ENCODE measurements at regions not wholly inside any gene's neighbourhood (a gene's known extent, or its start where the extent isn't known, plus 50 kb on each side); places are given as distances from the start of the nearest gene placed in this dataset.

DNA sequence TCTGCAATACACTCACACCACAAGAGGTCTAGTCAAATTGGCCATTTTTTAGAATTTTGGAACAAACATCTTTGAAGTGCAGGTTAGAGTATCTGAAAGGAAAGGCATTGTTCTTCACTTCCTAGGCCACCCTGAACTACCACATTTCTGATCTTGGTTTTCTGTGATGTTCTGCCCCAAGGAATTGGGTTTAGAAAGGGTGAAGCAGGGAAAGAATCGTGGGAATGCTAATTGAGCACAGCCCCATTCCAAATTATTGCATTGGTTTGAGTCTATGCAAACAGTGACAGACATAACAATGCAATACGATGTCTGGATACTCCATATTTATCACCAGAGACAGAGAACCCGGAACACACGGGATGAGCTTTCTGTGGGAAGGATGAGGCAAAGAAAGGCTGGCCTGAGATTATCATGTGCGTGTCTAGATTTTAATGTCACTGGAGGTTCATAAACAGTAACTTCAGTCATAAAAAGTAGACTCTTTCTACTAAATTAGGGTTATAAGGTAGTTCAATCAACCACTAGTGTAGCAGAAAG is 195.3 kb upstream of the BLID start (continued):
- TF ChIP-seq, protein P1, sequence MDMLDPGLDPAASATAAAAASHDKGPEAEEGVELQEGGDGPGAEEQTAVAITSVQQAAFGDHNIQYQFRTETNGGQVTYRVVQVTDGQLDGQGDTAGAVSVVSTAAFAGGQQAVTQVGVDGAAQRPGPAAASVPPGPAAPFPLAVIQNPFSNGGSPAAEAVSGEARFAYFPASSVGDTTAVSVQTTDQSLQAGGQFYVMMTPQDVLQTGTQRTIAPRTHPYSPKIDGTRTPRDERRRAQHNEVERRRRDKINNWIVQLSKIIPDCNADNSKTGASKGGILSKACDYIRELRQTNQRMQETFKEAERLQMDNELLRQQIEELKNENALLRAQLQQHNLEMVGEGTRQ (IDR thresholded peaks at IDR 0.05; ENCODE audit: low read length), result no peak
- TF ChIP-seq CREB1 (IDR thresholded peaks at IDR 0.05), result no peak
- TF ChIP-seq POLR2AphosphoS5 (IDR thresholded peaks at IDR 0.05; ENCODE audit: low read depth, low read length), result no peak

Data from H1 (cell line).